ENCODE measurements at regions not wholly inside any gene's neighbourhood (a gene's known extent, or its start where the extent isn't known, plus 50 kb on each side); places are given as distances from the start of the nearest gene placed in this dataset.

- WGBS (ENCODE audit: extremely low coverage, insufficient read length, low lambda C conversion rate): no CpG with 5 or more reads among the region's 3 CpGs
- Mint-ChIP-seq H3K9me3 (peaks cover 0 to 7% of the 10 kb centered on the region in 2 experiments; a peak in 3 of 5 replicates), H3K4me1 (no peaks in the 10 kb centered on the region), H3K27me3 (ENCODE audit: low read depth) (no peaks in the 10 kb centered on the region), H3K36me3 (ENCODE audit: insufficient read depth in 1 of 3, low read depth in 3 of 3) (peaks cover 0 to 12% (median 4%) of the 10 kb centered on the region in 3 experiments; a peak in 5 of 7 replicates), H3K27ac (no peak overlapping the region), H3K4me3 (no peak overlapping the region)
- Histone ChIP-seq H4K91ac (ENCODE audit: insufficient read length, low read depth, low read length) (no peak overlapping the region), H2BK20ac (ENCODE audit: low read depth, low read length, poor library complexity, severe bottlenecking) (no peak overlapping the region), H3K79me1 (ENCODE audit: insufficient read depth, low read depth, low read length, poor library complexity, severe bottlenecking) (no peaks in the 10 kb centered on the region), H3K4me1 (ENCODE audit: insufficient read depth, low read length) (no peaks in the 10 kb centered on the region), H3K14ac (ENCODE audit: insufficient read depth, low read length) (no peak overlapping the region), H4K8ac (replicated peaks; ENCODE audit: insufficient read length, low read depth, low read length) (no peak overlapping the region), H2BK15ac (ENCODE audit: low read depth, low read length) (no peak overlapping the region), H2BK5ac (ENCODE audit: insufficient read length, low read length) (no peak overlapping the region), H3K79me2 (ENCODE audit: insufficient read depth, low read length) (no peaks in the 10 kb centered on the region), H3T11ph (ENCODE audit: low read length) (no peak overlapping the region), H3K23me2 (ENCODE audit: insufficient read length, low read depth, low read length, poor library complexity, severe bottlenecking) (no peaks in the 10 kb centered on the region), H4K20me1 (ENCODE audit: control insufficient read depth, insufficient read depth, insufficient read length) (no peaks in the 10 kb centered on the region), H3K27me3 (ENCODE audit: insufficient read depth, low read length) (no peaks in the 10 kb centered on the region), H3K4me2 (ENCODE audit: insufficient read depth, insufficient read length, low read length) (no peak overlapping the region), H2AK5ac (ENCODE audit: insufficient read length, low read length) (no peak overlapping the region), H3K9me3 (ENCODE audit: control insufficient read depth, low read depth, low read length) (no peaks in the 10 kb centered on the region), H3K4ac (ENCODE audit: low read depth, low read length) (no peak overlapping the region), H4K5ac (ENCODE audit: insufficient read length, low read depth, low read length) (no peak overlapping the region), H3K18ac (ENCODE audit: insufficient read length, low read depth, low read length) (no peak overlapping the region), H3K9ac (ENCODE audit: extremely low read depth, insufficient read length, low read length) (no peak overlapping the region), H2BK12ac (ENCODE audit: insufficient read length, low read depth, low read length) (no peak overlapping the region), H2AFZ (ENCODE audit: low read length) (no peak overlapping the region), H2BK120ac (ENCODE audit: low read depth, low read length, poor library complexity, severe bottlenecking) (no peak overlapping the region), H3K23ac (ENCODE audit: insufficient read length, low read depth, low read length) (no peak overlapping the region), H3K56ac (ENCODE audit: insufficient read length, low read depth, low read length) (no peak overlapping the region), H3K27ac (ENCODE audit: insufficient read length, low read depth, low read length) (no peak overlapping the region)
- no peak for TF ChIP-seq CTCF (conservative IDR thresholded peaks at IDR 0.05)
- DNase-seq: no peak
These were observed 762.3 kb downstream of the C6orf118 start for GRCh38 chr6:164547076-164547475.

All from H9 (cell line).